ENCODE measurements at regions not wholly inside any gene's neighbourhood (a gene's known extent, or its start where the extent isn't known, plus 50 kb on each side); places are given as distances from the start of the nearest gene placed in this dataset.
A peak's percentile ranks its signal among the peaks of the same experiment; 100 is the strongest.

- no peak for DNase-seq
Observed at GRCh38 chr6:130314271-130314670, 51.5 kb upstream of the TMEM200A start.

GRCh38 chr6:130313206-130313605, 52.6 kb upstream of the TMEM200A start:
- DNase-seq, result no peak

GRCh38 chr6:130309028-130309427, 56.8 kb upstream of the TMEM200A start:
- DNase-seq, result no peak

GRCh38 chr6:130307752-130308361, 58.0 kb upstream of the TMEM200A start:
- no peak for DNase-seq

GRCh38 chr6:130306377-130306776, 59.4 kb upstream of the TMEM200A start:
- no peak for DNase-seq

- no peak for DNase-seq
Observed at GRCh38 chr6:130303431-130303830, 62.4 kb upstream of the TMEM200A start.

- DNase-seq, result no peak
Observed at GRCh38 chr6:130298258-130298657, 67.6 kb upstream of the TMEM200A start.

- no peak for DNase-seq
Observed at GRCh38 chr6:130296854-130297253, 69.0 kb upstream of the TMEM200A start.

- peak; percentile 3 for DNase-seq
Observed at GRCh38 chr6:130293800-130294199, 71.0 kb upstream of the SAMD3 start.

- DNase-seq, result no peak
Observed at GRCh38 chr6:130288065-130288464, 65.3 kb upstream of the SAMD3 start.

- DNase-seq, result peak; percentile 10
Observed at GRCh38 chr6:130282234-130282995, 59.7 kb upstream of the SAMD3 start.

GRCh38 chr6:130276507-130276906, 53.8 kb upstream of the SAMD3 start:
- DNase-seq, result no peak

GRCh38 chr6:130274007-130274406, 51.3 kb upstream of the SAMD3 start:
- DNase-seq, result no peak
